ENCODE measurements at regions not wholly inside any gene's neighbourhood (a gene's known extent, or its start where the extent isn't known, plus 50 kb on each side); places are given as distances from the start of the nearest gene placed in this dataset.
"Not testable (repeated sequence)": the region's sequence is repeated elsewhere in the genome, so short reads cannot be mapped to it uniquely, and the experiment has no call there.

DNA sequence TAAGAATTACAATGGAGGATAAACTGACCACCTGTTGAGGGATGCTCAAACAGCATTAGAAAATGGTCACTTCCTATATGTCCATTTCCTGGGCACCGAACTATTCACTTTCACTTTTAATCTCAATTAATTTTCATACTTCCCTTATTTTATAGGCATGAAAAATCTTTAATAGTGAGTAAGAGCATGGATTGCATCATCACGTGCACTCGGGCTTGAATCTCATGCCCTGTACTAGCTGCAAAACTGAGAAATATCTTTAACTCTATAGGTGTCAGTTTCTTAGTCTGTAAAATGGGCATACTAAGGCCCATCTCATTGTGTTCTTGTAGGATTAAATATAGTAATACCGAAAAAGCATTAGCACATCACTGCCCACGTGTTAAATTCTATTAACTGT, 183.9 kb upstream of the FIGN start:
- no peak for DNase-seq

DNA sequence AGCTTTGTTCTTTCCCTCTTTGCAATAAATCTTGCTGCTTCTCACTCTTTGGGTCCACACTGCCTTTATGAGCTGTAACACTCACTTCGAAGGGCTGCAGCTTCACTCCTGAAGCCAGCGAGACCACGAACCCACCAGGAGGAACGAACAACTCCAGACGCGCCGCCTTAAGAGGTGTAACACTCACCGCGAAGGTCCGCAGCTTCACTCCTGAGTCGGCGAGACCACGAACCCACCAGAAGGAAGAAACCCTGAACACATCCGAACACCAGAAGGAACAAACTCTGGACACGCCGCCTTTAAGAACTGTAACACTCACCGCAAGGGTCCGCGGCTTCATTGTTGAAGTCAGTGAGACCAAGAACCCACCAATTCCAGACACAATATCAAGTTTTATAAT, 178.7 kb upstream of the FIGN start:
- not testable (repeated sequence) for DNase-seq

DNA sequence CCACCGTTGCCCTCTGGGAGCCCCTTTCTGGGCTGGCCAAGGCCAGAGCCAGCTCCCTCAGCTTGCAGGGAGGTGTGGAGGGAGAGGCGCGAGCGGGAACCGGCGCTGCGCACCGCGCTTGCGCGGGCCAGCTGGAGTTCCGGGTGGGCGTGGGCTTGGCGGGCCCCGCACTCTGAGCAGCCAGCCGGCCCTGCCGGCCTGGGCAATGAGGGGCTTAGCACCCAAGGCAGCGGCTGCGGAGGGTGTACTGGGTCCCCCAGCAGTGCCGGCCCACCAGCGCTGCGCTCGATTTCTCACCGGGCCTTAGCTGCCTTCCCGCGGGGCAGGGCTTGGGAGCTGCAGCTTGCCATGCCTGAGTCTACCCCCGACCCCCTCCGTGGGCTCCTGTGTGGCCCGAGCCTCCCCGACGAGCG, 177.7 kb upstream of the FIGN start:
- DNase-seq: not testable (repeated sequence)

DNA sequence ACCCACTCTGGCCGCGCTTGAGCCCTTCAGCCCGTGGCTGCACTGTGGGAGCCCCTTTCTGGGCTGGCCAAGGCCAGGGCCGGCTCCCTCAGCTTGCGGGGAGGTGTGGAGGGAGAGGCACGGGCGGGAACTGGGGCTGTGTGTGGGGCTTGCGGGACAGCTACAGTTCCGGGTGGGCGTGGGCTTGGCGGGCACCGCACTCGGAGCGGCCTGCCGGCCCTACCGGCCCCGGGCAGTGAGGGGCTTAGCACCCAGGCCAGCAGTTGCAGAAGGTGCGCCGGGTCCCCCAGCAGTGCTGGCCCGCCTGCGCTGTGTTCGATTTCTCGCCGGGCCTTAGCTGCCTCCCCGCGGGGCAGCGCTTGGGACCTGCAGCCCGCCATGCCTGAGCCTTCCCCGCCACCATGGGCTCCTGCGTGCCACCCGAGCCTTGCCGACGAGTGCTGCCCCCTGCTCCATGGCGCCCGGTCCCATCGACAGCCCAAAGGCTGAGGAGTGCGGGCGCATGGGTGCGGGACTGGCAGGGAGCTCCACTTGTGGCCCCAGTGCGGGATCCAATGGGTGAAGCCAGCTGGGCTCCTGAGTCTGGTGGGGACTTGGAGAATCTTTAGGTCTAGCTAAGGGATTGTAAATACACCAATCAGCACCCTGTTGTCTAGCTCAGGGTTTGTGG, 173.7 kb upstream of the FIGN start:
- no peak for DNase-seq

DNA sequence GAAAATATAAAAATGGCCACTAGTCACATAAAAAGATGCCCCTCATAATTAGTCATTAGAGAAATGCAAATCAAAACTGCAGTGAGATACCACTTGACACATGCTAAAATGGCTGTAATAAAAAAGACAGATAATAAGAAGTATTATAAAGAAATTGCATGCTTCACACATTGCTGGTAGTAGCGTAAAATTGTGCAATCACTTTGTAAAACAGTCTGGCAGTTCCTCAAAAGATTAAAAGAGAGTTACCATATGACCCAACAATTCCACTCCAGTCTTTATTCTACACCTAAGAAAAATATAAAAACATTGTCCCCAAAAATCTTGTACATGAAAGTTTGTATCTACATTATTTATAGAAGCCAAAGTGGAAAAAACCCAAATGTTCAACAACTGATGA, 170.6 kb upstream of the FIGN start:
- DNase-seq: no peak

DNA sequence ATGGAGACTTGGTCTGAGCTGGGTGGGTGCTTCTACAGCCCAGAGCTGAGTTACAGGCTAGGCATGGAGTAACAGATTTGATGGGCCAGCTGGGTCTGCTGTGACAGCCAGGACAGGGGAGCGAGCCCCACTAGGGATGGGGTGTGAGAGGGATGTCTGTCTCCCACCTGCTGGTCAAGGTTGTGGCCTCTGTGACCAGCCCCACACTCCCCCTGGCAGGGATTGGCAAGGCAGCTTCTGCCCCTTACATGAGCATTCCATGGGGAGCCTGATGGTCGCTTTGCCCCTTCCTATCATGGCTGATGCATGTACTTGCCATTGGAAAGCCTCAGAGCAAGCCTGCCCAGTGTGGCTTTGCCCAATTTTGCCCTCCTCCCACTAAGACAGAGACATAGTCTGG, 162.0 kb upstream of the FIGN start:
- no peak for DNase-seq

DNA sequence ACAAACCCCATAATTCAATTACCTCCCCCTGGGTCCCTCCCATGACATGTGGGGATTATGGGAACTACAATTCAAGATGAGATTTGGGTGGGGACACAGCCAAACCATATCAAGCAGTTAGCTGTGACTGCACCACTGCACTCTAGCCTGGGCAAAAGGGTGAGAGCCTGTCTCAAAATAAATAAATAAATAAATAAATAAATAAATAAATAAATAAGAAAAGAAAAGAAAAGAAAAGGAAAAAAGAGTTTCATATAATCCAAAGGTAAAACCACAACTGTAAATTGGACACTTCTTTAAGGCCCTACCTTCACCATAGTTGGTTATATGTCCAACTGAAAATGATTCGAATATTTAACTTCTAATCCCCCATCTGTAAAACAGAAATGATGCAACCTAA, 157.6 kb upstream of the FIGN start:
- not testable (repeated sequence) for DNase-seq

DNA sequence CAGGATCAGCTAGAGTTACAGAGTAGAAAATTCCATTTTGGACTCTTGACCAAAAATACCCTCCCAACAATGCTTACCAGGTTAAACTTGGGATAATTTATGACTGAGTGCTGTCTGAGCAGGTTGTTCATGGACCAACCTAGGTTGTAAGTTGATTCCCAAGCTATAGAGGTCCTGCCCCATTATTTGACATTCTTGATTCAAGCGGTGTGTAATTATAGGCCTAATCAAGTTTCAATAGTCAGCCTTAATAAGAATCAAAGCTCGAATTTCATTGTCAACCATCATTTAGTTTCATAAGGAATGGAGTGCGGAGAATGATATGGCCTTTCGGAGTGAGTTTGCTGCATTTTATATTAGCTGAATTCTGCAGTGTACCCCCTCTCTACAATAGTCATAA, 152.8 kb upstream of the FIGN start:
- no peak for DNase-seq

DNA sequence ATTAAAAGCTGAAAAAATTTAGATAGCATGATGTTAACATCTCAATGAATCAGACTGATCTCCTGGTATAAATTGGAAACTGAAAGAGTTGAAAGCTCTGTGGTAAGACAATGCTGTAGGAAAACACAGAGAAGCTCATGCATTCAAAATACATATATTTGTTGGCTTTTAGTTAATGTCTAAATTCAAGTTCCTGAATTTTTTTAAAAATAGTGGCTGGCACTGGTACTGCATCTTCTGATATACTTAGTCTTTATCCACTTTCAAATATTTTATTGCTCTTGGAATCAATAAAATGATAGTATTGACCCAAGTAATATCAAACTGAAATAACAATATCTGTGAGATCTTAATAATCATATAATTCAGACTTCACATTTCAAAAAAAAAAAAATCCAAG, 151.4 kb upstream of the FIGN start:
- no peak for DNase-seq

DNA sequence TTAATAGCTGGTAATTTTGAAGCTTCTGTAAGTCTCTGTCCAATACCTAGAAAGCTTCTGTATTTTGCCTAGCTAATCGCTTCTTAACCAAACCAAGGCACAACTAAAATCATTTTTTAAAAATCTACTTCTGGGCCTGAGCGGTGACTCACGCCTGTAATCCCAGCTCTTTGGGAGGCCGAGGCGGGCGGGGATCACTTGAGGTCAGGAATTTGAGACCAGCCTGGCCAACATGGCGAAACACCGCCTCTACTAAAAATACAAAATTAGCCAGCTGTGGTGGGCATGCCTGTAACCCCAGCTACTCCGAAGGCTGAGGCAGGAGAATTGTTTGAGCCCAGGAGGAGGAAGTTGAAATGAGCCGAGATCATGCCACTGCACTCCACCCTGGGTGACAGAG, 148.6 kb upstream of the FIGN start:
- no peak for DNase-seq

DNA sequence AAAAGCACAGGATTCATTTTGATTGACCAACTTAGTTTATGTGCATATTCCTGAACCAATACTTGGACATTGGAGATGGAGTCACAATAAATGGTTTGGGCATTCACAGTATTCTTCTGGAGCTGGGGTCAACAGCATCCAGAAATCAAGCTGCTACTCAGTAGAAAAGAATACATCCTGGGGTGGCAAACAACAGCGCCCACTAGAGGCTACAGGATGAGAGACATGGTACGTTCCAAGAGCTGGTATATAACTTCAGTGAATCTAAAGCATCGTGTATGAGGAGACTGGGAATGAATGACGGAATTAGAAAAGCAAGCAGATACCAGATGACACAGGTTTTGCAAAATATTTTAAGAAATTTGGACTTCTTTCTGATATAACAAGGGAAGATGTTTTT, 142.9 kb upstream of the FIGN start:
- DNase-seq: no peak

DNA sequence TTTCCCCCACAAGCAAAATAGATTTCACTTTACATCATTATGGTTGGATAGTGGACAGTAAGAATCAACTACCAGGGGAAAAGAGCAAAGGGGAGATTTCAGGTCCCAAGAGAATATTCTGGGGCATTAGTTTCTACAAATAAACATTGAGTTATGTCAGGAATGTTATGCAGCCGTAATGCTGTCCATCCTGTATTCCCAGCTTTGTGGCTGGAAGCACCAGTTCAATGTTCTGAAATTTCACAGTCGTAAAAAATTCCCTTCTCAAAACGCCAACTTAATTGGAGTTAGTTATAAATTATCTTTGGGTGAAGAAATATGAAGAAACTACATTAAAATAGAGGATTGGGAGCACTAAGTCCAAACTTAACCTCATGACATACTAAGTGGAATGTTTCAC, 141.5 kb upstream of the FIGN start:
- no peak for DNase-seq

DNA sequence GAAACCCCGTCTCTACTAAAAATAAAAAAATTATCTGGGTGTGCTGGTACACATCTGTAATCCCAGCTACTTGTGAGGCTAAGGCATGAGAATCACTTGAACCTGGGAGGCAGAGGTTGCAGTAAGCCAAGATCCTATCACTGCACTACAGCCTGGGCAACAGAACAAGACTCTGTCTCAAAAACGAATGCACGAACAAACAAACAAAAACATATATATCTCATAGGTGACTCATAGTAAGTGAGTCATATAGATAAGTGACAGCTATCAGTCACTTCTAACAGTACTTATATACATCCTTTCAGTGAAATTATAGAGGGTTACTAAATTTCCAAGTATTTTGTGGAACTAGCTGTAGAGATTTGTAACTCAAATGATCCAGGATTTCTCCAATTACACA, 127.3 kb upstream of the FIGN start:
- DNase-seq: no peak

DNA sequence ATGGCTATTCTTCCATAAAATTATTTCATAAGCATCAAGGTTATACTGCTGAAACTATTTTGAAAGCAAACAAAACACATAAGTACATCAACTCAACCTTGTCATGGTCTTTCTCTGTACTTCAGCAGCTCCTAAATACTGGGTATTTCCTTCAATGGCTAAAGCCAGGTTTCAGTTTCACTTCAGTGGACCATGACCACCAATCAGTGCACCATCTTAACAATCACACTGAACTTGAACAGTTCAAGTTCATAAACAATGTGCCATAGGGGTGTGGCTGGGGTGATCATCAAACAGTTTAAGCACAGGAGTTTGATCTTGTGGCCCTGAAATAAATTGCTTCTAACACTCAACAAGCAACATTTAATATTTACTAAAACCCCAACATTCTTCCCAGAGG, 124.1 kb upstream of the FIGN start:
- DNase-seq: no peak

DNA sequence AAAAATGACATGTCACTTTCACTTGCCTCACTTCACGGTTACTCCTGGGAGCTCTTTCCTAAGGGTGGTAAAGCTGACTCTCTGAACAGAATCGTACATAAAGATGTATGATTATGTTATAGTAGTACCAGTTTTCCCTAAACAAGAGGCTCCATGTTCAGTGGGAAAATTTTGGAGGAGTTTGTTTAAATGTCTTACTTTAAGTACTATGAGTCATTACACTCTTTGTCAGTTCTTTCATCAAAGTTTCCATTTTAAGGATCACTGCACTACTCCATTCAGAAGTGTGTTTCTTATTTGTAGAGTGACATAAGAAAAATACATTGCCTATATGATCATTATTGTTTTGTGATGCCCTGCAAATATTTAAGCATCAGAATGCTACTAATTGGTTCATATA, 121.1 kb upstream of the FIGN start:
- no peak for DNase-seq

DNA sequence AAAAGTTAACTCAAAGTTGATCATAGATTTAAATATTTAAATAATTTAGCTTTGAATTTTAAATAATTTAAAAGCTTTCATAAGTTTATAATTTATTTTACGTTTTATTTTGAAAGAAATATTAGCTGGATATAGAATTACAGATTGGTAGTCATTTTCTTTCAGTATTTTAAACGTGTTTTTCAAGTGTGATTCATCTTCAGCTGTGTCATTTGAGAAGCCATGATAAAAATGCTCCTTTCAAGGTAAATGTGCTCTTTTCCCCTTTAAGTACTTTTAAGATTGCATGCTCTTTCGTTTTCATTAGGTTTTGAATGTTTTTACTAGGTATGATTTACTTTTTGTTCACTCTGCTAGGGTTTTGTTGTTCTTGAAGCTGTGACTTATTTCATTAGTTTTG, 116.8 kb upstream of the FIGN start:
- DNase-seq: no peak

DNA sequence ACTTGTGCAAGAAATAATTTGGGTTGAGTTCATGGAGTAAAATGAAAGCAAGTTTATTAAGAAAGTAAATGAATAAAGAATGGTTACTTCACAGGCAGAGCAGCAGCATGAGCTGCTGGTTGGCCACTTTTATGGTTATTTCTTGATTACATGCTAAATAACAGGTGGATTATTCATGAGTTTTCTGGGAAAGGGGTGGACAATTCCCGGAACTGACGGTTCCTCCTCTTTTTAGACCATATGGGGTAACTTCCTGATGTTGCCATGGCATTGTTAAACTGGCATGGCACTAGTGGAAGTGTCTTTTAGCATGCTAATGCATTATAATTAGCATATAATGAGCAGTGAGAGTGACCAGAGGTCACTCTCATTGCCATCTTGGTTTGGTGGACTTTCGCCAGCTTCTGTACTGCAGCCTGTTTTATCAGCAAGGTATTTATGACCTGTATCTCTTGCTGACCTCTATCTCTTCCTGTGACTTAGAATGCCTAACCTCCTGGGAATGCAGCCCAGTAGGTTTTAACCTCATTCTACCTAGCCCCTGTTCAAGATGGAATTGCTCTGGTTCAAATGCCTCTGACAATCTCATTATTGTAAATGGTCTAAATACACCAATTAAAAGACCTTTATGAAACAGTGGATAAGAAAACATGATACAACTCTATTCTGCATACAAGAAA, 114.1 kb upstream of the FIGN start:
- DNase-seq: no peak

DNA sequence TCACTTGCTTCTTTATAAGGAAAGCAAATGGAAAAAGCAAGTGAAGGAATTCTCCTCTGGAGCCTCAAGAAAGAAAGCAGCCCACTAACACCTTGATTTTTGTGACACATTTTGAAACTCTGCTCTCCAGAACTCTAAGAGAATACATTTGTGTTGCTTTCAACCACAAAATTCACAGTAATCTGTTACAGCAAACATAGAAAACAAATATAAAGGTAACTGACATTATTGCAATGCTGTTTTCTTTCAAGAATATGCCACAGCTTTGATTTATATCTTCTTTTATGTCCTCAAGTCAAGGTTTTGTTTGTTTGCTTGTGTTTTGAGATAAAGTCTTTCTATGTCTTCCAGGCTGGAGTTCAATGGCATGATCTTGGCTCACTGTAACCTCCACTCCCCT, 103.1 kb upstream of the FIGN start:
- no peak for DNase-seq

DNA sequence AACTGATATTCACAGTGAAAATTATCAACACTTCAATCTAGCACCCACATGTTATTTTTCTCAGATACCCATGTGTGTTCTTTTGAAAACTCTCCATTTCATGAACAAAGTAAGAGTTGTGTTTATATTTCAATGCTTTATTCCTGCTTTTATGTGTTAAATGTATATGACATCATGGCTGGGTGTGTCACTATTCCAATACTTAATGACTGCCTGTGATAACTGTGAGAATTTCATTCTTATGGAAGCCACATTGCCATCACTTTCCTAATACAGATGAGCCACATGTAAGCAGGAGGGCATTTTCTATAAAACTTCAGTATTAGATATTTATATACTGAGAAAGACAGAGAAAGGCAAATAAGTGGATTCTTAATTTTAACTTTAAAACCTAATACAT, 100.4 kb upstream of the FIGN start:
- DNase-seq: no peak

DNA sequence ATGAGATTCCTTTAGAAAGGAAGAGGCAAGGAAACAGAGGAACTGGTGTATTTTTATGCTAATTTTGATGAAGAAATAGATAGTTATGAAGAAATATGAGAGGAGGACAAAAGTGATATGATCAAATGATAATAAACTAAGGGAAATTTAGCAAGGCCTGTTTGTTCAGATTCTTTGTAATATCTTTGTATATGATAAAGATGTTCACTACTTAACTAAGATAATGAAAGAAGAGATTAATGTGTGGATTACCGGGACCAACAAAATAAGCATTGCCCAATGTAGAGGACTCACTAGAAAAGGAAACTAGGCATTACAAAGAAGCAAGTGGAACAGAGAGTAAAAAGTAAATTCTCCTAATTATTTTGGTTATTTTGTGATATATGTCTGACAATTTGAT, 99.0 kb upstream of the FIGN start:
- DNase-seq: no peak

DNA sequence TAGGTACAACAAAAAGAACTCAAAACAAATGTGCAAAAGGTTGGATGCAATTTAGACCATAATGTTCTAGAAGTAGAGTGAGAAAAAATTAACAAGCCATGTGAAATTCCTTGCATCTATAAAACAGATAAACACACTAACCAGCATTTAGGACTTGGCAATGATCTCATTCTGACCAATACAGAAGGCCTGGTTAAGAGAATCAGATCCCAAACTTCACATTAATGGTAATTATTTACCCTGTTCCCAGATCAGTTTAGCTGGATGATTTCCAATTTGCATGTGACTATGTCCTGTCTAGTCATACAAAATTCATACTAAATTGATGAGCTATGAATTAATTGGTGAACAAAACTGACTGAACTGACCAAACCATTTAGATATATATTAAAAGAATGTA, 98.4 kb upstream of the FIGN start:
- DNase-seq: no peak

DNA sequence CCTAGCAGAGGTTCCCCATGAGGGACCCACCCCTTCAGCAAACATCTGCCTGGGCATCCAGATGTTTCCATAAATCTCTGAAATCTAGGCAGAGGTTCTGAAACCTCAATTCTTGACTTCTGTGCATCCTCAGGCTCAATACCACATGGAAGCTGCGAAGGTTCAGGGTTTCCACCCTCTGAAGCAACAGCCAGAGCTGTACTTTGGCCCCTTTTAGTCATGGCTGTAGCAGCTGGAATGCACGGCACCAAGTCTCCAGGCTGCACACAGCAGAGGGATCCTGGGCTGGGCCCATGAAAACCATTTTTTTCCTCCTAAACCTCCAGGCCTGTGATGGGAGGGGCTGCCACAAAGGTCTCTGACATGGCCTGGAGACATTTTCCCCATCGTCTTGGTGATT, 93.0 kb upstream of the FIGN start:
- no peak for DNase-seq

DNA sequence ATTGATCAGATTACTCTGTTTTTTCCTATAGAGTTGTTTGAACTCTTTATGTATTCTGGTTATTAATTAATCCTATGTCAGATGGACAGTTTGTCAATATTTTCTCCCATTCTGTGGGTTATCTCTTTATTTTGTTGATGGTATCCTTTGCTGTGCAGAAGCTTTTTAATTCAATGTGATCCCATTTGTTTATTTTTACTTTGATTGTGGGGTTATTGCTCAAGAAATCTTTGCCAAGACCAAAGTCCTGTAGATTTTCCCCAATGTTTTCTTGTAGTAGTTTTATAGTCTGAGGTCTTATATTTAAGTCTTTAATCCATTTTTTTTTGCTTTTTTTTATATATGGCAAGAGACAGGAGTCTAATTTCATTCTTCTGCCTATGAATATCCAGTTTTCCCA, 86.2 kb upstream of the FIGN start:
- DNase-seq: no peak

DNA sequence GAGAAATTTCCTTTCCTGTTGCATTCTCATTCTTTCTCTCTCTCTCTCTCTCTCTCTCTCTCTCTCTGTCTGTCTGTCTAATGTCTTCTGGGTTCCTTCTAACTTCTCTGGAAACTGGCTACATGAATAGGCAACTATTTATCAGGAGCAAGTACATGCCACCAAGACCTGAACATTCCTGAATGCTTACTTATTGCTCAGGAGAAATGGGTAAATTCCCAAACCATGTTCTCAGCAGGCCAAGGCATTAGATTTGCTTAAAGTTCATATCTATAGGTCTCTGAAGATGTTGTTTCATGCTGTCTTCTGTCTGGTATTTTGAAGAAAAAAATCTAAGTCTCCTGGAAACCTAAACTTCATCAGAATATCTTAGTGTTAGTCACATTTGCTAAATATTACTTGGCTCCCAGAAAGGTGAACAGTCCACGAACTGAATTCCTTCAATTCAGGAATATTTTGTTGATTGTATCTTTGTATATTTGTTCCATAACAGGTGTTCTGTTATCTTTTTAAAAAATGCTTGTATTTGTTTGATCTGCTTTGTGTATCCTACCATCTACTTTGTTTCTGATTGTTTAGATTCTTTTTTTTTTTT, 77.2 kb upstream of the FIGN start:
- DNase-seq: no peak

DNA sequence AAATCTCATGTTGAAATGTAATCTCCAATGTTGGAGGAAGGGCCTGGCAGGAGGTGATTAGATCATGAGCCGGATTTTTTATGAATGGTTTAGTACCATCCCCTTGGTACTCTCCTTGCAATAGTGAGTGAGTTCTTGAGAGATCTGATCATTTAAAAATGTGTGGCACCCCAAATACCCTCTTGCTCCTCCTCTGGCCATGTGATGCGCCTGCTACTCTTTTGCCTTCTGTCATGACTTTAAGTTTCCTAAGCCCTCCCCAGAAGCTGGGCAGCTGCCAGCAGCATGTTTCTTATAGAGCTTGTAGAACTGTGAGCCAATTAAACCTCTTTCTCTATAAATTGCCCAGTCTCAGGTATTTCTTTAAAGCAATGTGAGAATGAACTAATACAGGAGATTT, 72.6 kb upstream of the FIGN start:
- DNase-seq: no peak

All from DMS153 (cell line).